ENCODE measurements at regions not wholly inside any gene's neighbourhood (a gene's known extent, or its start where the extent isn't known, plus 50 kb on each side); places are given as distances from the start of the nearest gene placed in this dataset.
"Not testable (repeated sequence)": the region's sequence is repeated elsewhere in the genome, so short reads cannot be mapped to it uniquely, and the experiment has no call there.

- DNase-seq: not testable (repeated sequence)
Measured at GRCh38 chr12:131564138-131564727, 146.7 kb upstream of the SFSWAP start.

GRCh38 chr12:131564845-131565244 is 146.0 kb upstream of the SFSWAP start:
- DNase-seq: no peak

DNA sequence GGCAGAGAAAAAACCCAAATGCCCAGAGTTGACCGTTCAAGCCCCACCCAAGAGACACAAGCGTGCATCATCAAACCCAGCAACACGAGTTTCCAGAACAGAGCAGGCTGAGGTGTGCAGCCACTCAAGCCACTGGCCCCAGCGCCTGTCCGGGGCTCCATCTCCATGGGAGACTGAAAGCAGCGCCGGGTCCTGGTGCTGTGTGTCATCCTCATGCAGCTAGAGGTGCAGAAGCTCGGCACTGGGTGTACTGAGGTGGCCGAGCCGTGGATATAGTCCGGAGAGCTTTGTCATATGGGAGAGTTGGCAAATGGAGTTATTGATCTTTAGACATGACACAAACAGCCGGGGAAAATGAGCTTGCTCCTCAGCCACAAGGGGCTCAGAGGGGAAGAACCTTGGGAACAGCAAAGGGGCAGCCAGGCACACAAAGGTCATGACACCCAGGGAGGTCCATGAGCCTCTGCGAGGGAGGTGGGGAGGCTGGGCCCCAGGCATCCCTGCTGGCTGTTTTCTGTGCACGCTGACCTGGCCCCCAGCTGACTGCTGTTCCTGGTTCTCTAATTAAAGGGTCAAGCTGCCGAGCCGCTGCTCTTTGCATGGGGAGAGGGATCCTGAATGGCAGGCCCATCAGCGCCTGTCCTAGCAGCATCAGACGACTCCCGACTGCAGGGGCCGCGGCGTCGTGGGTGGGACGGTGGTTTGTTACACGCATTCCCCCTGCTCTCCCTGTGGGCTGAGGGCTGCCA is 145.4 kb upstream of the SFSWAP start:
- DNase-seq: no peak

GRCh38 chr12:131568336-131568735 is 142.6 kb upstream of the SFSWAP start:
- DNase-seq: no peak

DNA sequence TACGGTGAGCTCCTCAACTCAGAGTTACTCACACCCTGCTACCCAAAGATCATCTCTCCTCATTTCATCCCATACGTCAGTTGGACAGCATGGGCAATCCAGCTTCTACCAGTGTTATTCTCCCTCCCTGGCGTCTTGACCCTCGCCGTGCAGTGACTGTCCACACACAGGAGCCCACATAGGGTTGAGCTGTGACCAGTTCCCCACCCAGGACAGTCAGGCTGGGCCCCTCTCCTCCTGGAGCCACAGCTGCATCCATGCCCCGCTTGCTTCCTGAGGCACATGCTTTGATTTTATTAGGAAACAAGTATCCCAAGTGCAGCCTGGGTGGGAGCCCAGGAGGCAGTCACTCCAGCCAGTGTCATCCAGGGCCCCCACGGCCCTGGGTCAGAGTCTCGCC is 140.3 kb upstream of the SFSWAP start:
- no peak for DNase-seq

DNA sequence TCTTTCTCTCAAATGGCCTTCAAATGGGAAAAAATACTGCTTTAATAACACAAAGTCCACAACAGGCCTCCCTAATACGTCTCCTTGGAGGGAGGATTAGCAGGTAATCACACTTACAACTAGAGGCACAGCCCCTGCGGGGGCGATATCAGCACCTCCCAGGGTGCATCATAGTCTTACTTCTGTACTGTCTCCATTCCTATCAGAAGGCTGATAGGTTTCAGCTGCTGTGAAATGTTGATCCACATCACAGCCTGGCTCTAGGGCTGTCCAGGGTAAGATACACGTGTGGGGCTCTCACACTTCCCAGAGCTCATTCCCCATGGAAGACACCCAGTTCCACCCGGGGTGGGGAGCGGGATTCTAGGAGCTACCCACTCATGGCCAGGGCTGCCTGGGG is 139.1 kb upstream of the SFSWAP start:
- no peak for DNase-seq

DNA sequence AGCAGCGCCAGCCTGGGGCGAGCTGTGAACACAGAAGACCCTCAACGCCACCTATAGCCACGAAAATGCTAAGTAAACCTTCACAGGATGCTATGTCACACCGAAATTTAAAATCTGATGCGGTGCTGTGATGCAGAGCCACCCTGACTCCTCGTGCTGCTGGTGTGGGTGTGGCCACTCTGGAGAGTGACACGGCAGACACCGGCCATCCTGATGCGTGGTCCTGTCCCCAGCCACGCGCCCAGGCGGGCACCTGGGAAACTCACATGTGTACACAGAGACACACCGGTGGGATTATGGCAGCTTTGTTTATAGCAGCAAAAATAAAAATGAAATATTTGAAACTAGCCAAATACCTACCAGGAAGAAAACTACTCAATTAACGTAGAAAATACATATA is 138.3 kb upstream of the SFSWAP start:
- no peak for DNase-seq

DNA sequence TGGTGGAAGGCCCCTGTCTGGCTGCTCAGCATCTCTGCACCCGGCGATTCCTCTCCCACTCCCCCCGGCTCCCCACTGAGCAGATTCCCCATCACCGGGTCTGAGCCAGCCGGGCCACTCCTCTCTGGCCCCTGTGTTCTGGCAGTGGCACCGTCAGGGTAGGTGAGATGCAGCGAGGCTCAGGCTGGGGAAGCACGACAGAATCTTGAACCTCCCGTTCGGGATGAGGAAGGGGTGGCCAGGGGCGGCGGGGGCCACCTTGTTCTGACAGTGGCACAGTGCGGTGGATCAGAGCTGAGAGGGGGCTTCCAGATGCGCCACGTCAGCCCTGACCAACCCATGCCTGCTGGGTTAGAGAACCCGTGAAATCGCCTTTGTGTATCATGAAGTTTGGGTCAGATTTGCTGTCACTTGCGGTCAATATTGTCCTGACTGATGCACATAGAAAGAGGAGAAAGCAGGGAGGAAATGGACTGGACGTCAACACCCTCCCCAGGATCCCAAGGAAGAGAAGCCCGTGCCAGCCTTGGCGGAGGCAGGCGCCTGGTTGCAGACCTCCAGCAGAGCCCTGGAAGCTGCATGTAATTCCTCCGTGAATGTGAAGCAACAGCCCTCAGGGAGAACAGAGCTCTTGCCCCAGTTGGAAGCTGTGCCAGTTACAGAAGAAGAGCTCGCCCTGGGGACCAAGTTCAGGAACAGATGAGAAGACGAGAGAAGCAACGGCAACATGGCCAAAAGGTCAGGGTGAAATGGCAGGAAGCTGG is 137.1 kb upstream of the SFSWAP start:
- DNase-seq: no peak

DNA sequence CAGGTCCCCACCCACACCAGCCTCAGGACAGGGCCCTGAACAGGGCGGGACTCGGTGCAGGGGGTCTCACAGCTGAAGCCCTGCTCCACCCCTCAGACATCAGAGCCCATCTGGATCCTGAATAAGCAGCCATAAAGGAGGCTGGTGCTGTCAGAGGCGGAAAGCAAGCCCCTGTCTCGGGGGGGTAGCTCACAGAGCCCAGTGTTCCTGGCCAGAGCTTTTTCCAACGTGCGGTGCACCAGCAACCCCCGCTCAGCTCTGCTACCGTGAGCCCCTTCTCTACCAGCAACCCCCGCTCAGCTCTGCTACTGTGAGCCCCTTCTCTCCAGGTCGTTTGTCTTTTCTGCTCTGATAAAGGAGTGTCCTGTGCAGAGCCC is 136.5 kb upstream of the SFSWAP start:
- no peak for DNase-seq

- no peak for DNase-seq
Measured at GRCh38 chr12:131575371-131575770, 135.5 kb upstream of the SFSWAP start.

DNA sequence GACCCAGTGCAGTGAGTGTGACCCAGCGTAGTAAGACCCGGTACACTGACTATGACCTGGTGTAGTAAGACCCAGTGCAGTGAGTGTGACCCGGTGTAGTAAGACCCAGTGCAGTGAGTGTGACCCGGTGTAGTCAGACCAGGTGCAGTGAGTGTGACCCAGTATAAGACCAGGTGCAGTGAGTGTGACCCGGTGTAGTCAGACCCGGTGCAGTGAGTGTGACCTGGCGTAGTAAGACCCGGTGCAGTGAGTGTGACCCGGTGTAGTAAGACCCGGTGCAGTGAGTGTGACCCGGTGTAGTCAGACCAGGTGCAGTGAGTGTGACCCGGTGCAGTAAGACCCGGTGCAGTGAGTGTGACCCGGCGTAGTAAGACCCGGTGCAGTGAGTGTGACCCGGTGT is 134.2 kb upstream of the SFSWAP start:
- not testable (repeated sequence) for DNase-seq

DNA sequence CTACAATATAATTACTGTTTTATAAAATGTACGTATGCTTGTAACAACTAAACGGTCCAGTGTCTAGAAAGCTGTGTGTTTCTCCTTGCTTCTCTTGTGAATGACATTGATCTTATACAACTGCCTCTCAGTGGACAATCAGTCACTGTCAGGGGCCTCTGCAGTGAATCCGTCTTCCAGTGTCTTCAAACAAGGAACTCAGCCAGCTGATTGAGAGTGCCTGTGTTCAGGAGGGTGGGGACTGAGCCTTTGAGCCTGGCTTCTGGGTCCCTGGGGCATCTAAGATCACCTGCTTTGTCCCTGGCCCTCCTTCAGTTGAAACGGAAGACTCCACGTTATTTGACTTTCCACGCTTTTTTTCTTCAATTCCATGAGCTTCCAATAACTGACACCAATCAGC is 133.1 kb upstream of the SFSWAP start:
- DNase-seq: no peak

- no peak for DNase-seq
Measured at GRCh38 chr12:131578828-131579470, 131.9 kb upstream of the SFSWAP start.

DNA sequence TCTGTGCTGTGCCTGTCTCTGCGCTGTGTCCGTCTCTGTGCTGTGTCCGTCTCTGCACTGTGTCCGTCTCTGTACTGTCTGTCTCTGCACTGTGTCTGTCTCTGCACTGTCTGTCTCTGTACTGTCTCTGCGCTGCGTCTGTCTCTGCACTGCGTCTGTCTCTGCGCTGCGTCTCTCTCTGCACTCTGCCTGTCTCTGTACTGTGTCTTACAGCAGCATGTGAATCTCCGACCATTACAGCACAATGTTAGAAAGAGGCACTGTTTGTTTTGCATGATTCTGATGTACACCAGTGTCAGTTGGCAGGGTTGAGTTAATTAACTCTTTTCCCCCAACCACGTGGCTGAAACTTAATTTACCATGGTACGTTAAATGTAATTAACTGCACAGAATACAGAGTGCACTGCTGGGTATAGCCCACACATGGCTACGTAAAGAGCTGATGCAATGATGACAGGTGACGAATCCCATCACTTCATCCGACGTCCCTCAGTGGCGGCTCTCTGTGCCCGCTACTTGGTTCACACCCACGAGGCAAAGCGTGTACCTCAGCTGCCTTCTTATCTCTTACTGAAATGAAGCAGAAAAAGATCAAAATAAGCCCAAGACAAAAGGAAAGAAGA is 127.7 kb upstream of the SFSWAP start:
- no peak for DNase-seq

DNA sequence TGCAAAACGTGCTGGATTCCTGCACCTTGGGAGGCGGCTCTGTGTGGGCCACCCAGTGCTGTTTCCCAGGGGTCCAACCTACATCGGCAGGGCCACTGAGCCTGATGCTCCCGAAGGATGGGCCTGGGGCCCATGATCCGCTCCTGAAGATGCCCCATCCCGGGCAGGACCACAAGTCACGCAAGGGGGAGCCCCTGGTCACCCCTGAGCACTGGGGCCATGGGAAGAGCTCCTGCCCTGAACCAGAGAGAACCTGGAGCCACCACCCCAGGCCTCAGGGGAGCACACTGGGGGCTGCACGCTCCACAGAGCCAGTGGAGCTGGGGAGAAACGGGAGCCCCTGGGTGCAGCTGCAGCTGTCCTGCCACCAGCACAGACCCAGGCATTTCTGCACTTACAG is 124.6 kb upstream of the SFSWAP start:
- DNase-seq: no peak

DNA sequence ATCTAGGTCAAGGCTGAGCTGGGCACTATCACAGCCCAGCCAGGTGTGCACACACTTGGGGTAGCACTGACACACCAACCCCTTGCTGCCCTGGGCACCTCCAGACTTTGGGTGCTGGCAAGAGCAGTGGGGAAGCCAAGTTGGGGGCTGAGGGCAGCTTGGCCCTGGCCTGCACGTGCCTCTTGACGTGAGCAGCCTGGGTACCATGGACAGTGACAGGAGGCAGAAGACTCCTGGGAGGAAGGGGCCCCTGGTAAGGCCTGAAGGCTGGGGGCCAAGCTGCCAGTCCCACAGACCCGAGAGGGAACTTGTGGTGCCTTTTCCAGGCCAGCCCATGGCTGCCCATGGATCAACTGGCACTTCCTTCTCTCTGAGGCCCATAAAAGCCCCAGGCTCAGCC is 124.1 kb upstream of the SFSWAP start:
- DNase-seq: no peak

GRCh38 chr12:131587565-131587964 is 123.3 kb upstream of the SFSWAP start:
- DNase-seq: no peak

GRCh38 chr12:131589221-131589897 is 121.5 kb upstream of the SFSWAP start:
- DNase-seq: no peak

GRCh38 chr12:131589966-131590365 is 120.9 kb upstream of the SFSWAP start:
- no peak for DNase-seq

GRCh38 chr12:131591136-131591535 is 119.8 kb upstream of the SFSWAP start:
- no peak for DNase-seq

DNA sequence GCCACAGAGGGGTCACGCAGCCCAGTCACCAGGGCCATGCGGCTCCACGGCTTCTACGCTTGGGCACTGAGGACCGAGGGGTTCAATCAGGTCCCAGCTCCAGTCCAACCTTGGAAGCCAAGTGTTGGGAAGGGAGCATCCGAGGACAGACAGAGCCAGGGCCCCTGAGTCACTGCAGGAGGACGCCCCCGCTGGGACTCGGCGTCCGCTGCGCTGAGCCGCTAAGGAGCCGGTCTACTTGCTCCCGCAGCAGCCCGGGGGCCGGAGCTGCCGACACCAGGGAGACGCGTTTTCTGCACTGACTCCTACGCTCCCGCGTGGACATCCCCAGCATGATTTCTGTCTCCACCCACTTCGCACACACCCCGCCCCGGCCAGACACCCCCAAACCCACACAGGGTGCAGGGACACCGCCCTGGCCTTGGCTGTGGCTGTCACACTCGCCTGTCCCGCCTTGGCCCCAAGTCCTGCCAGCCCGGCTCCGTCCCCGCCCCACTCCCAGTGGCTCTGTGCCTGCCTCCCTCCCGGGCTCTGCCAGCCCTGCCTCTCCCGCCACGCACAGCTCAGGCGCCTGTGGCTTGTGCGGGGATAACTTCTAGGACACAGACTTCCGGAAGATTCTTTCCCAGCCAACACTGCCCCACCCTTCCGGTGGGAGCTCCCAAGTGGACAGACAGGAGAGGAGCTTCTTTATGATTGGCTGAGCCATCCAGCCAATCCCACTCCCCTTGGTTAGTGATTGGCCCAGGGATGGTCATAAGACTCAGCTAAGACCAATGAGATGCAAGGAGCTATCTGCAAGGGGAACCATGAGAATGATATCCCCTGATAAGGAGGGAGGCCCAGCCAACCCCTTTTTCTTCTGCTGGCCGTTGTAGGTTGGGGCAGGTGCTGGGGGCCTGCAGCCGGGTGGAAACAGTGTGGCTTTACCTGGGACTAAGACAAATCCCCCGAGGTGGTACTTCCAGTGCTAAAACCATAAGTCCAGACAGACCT is 118.9 kb upstream of the SFSWAP start:
- no peak for DNase-seq

Measured in activated CD4-positive, alpha-beta T cell treated with anti-CD3 and anti-CD28 coated beads, Interleukin-2, amount 50 U/mL, for 16 hours (primary cell).